ENCODE measurements at regions not wholly inside any gene's neighbourhood (a gene's known extent, or its start where the extent isn't known, plus 50 kb on each side); places are given as distances from the start of the nearest gene placed in this dataset.

- no peak for DNase-seq (ENCODE audit: low read depth in 2 of 3, low spot score in 2 of 3)
These were observed 1075.0 kb downstream of the BRD1 start for GRCh38 chr22:48752451-48753380.

GRCh38 chr22:48751539-48752437, 1075.9 kb downstream of the BRD1 start:
- no peak for DNase-seq (ENCODE audit: low read depth in 2 of 3, low spot score in 2 of 3)

GRCh38 chr22:48750826-48751440, 1076.7 kb downstream of the BRD1 start:
- DNase-seq (ENCODE audit: low read depth in 2 of 3, low spot score in 2 of 3): no peak

GRCh38 chr22:48750282-48750681, 1077.4 kb downstream of the BRD1 start:
- no peak for DNase-seq (ENCODE audit: low read depth in 2 of 3, low spot score in 2 of 3)

GRCh38 chr22:48749555-48750227, 1078.0 kb downstream of the BRD1 start:
- no peak for DNase-seq (ENCODE audit: low read depth in 2 of 3, low spot score in 2 of 3)

- no peak for DNase-seq (ENCODE audit: low read depth in 2 of 3, low spot score in 2 of 3)
These were observed 1078.7 kb downstream of the BRD1 start for GRCh38 chr22:48748860-48749554.

- no peak for DNase-seq (ENCODE audit: low read depth in 2 of 3, low spot score in 2 of 3)
These were observed 1079.4 kb downstream of the BRD1 start for GRCh38 chr22:48748113-48748859.

GRCh38 chr22:48746789-48747425, 1080.8 kb downstream of the BRD1 start:
- no peak for DNase-seq (ENCODE audit: low read depth in 2 of 3, low spot score in 2 of 3)

GRCh38 chr22:48745842-48746788, 1081.6 kb downstream of the BRD1 start:
- no peak for DNase-seq (ENCODE audit: low read depth in 2 of 3, low spot score in 2 of 3)

- DNase-seq (ENCODE audit: low read depth in 2 of 3, low spot score in 2 of 3): no peak
These were observed 1082.5 kb downstream of the BRD1 start for GRCh38 chr22:48744967-48745841.

GRCh38 chr22:48744283-48744641, 1083.4 kb downstream of the BRD1 start:
- DNase-seq (ENCODE audit: low read depth in 2 of 3, low spot score in 2 of 3): no peak

GRCh38 chr22:48743601-48744282, 1083.9 kb downstream of the BRD1 start:
- DNase-seq (ENCODE audit: low read depth in 2 of 3, low spot score in 2 of 3): no peak

- no peak for DNase-seq (ENCODE audit: low read depth in 2 of 3, low spot score in 2 of 3)
These were observed 1084.9 kb downstream of the BRD1 start for GRCh38 chr22:48742556-48743343.

- no peak for DNase-seq (ENCODE audit: low read depth in 2 of 3, low spot score in 2 of 3)
These were observed 1085.5 kb downstream of the BRD1 start for GRCh38 chr22:48742191-48742555.

- no peak for DNase-seq (ENCODE audit: low read depth in 2 of 3, low spot score in 2 of 3)
These were observed 1086.1 kb downstream of the BRD1 start for GRCh38 chr22:48741540-48741939.

Measured in activated CD8-positive, alpha-beta memory T cell treated with anti-CD3 and anti-CD28 coated beads for 48 hours (primary cell).